Astrocyte of the spinal cord (primary cell): ENCODE measurements at regions not wholly inside any gene's neighbourhood (a gene's known extent, or its start where the extent isn't known, plus 50 kb on each side); places are given as distances from the start of the nearest gene placed in this dataset.

Experiments used
- DNase-seq: peaks from one replicate; pipeline ENCODE4 v3.0.0; 2011; ENCODE audit warnings: low read depth, low spot score
- H3K4me3 ChIP-seq: 2 replicates; pipeline ENCODE4 v1.5.1; 2011; ENCODE audit warnings: low read depth, mild to moderate bottlenecking, low read length, moderate library complexity
- CTCF ChIP-seq: IDR thresholded peaks from 2 replicates; pipeline ENCODE4 v1.5.1; 2012; ENCODE audit warnings: low read depth, mild to moderate bottlenecking, low read length, inconsistent platforms
- in situ Hi-C: cut with HindIII; loops from 2 replicates; pipeline ENCODE4 v1.10.0; 2017; ENCODE audit warnings: low sequenced_read_pairs

DNA sequence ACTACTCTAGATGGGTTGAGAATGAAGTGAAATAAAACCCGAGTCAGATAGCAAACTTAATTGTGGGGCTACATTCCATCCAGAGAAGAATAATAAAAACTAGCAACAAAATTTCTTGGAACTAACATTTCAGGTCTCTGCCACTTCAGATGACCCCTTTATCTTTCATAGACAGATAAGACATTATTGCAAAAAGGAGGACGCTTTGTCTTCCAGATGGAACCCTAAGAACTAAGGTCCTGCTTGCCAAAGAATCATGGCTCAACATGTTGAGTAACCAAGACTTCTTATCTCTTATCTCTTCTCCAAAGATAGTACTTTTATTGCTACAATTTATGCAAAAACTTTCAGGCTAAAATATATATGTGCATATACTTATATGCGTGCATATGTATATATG, 221.1 kb upstream of the PREP start:
- DNase-seq = no peak
- in situ Hi-C loops = no loop called here
- TF ChIP-seq CTCF = no peak
- no peak overlapping the region for H3K4me3 ChIP-seq

DNA sequence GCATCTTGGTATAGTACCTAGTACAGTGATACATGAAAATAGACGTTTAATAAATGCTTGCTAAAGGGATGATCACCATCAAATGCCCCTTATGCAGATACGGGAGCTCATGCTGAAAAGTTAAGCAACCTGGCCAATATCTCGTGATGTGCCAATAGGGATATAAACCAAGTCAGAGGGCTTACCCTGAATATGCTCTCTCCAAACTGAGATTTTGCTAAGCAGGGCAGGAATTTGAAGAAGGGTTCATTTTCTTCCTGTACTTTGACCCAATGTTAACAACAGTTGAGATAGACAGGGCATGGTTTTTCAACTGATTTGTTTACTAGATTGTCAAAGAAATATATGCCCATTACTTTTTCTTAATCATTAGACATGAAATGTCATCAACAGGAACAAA, 219.3 kb upstream of the PREP start:
- no peak overlapping the region for H3K4me3 ChIP-seq
- in situ Hi-C loops = no loop called here
- TF ChIP-seq CTCF = no peak
- DNase-seq = no peak

- in situ Hi-C loops = no loop called here
- DNase-seq = no peak
Observed at GRCh38 chr6:105621564-105622175, 218.8 kb upstream of the PREP start.

GRCh38 chr6:105620878-105621277, 218.0 kb upstream of the PREP start:
- no peak for TF ChIP-seq CTCF
- in situ Hi-C loops = no loop called here
- peak; percentile 32 for DNase-seq
- no peak overlapping the region for H3K4me3 ChIP-seq

More at GRCh38 chr6:105621564-105622175, 218.8 kb upstream of the PREP start:
- H3K4me3 ChIP-seq = no peak overlapping the region
- no peak for TF ChIP-seq CTCF

- H3K4me3 ChIP-seq = no peak overlapping the region
- no peak for TF ChIP-seq CTCF
- DNase-seq = no peak
- in situ Hi-C loops = no loop called here
Observed at GRCh38 chr6:105619971-105620741, 217.3 kb upstream of the PREP start.

DNA sequence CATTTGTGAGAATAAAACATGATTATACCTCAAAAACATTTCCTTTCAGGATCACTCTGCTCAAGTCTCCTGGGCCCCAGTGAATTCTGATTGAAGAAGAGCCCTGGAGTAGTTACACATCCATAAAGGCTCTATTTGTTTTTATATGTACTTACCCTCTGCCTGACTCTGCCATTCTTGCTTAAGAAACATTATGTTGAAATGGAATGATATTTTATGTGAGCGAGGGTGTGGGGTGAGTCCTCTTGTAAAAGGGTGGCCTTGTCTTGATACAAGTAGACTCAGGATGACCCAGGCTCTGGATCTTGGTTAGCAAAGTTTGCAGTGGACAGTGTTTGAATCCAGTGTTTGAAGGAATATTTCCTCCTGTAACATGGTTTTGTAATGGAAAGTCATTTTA, 215.4 kb upstream of the PREP start:
- no peak for DNase-seq
- in situ Hi-C loops = no loop called here
- no peak overlapping the region for H3K4me3 ChIP-seq
- no peak for TF ChIP-seq CTCF
